Endothelial cell (in vitro differentiated cells): ENCODE measurements at regions not wholly inside any gene's neighbourhood (a gene's known extent, or its start where the extent isn't known, plus 50 kb on each side); places are given as distances from the start of the nearest gene placed in this dataset.
A peak's percentile ranks its signal among the peaks of the same experiment; 100 is the strongest.

Experiments
- DNase-seq: peaks from one replicate; pipeline ENCODE4 v3.0.0; 2021; ENCODE audit warnings: low spot score
- H3K27ac Mint-ChIP-seq: one replicate; pipeline ENCODE4 v1.8.0; 2021; ENCODE audit warnings: mixed read lengths, inconsistent platforms; ENCODE audit not compliant: unreplicated experiment
- H3K27me3 Mint-ChIP-seq: one replicate; pipeline ENCODE4 v1.8.0; 2021; ENCODE audit warnings: mild to moderate bottlenecking, moderate library complexity, mixed read lengths, inconsistent platforms; ENCODE audit not compliant: unreplicated experiment
- H3K36me3 Mint-ChIP-seq: one replicate; pipeline ENCODE4 v1.8.0; 2021; ENCODE audit warnings: mild to moderate bottlenecking, low read depth, mixed read lengths, inconsistent platforms; ENCODE audit not compliant: unreplicated experiment
- H3K4me1 Mint-ChIP-seq: one replicate; pipeline ENCODE4 v1.8.0; 2021; ENCODE audit warnings: mild to moderate bottlenecking, mixed read lengths, inconsistent platforms; ENCODE audit not compliant: unreplicated experiment
- H3K4me3 Mint-ChIP-seq: one replicate; pipeline ENCODE4 v1.8.0; 2021; ENCODE audit warnings: mild to moderate bottlenecking, mixed read lengths, inconsistent platforms; ENCODE audit not compliant: unreplicated experiment
- H3K9me3 Mint-ChIP-seq: one replicate; pipeline ENCODE4 v1.8.0; 2021; ENCODE audit warnings: mixed read lengths, inconsistent platforms; ENCODE audit not compliant: unreplicated experiment
- CTCF ChIP-seq: fragments of 200-600 bp; sonication (generic); IDR thresholded peaks from one replicate; pipeline ENCODE4 v1.5.0; 2021; ENCODE audit warnings: antibody characterized with exemption; ENCODE audit not compliant: unreplicated experiment

- peak; percentile 76 for DNase-seq
- Mint-ChIP-seq H3K4me1 (peaks cover 4% of the 10 kb centered on the region), H3K27ac (no peak overlapping the region), H3K27me3 (peaks cover 4% of the 10 kb centered on the region), H3K9me3 (no peaks in the 10 kb centered on the region), H3K4me3 (no peak overlapping the region), H3K36me3 (no peaks in the 10 kb centered on the region)
- peak; percentile 88 for TF ChIP-seq CTCF
These were observed 157.8 kb upstream of the SLC1A4 start for GRCh38 chr2:64831134-64831976.

GRCh38 chr2:64831977-64832328 is 157.2 kb upstream of the SLC1A4 start:
- peaks cover 4% of the 10 kb centered on the region for H3K27me3 Mint-ChIP-seq
- peaks cover 4% of the 10 kb centered on the region for H3K4me1 Mint-ChIP-seq
- no peaks in the 10 kb centered on the region for H3K9me3 Mint-ChIP-seq
- no peak for DNase-seq
- TF ChIP-seq CTCF, result no peak
- no peak overlapping the region for H3K27ac Mint-ChIP-seq
- no peak overlapping the region for H3K4me3 Mint-ChIP-seq
- no peaks in the 10 kb centered on the region for H3K36me3 Mint-ChIP-seq

GRCh38 chr2:64832936-64833335 is 156.3 kb upstream of the SLC1A4 start:
- Mint-ChIP-seq H3K27ac (no peak overlapping the region), H3K36me3 (no peaks in the 10 kb centered on the region)

GRCh38 chr2:64836566-64836965 is 152.6 kb upstream of the SLC1A4 start:
- Mint-ChIP-seq H3K4me1 (no peaks in the 10 kb centered on the region), H3K27me3 (peaks cover 4% of the 10 kb centered on the region), H3K27ac (no peak overlapping the region), H3K4me3 (no peak overlapping the region), H3K9me3 (no peaks in the 10 kb centered on the region), H3K36me3 (no peaks in the 10 kb centered on the region)
- no peak for TF ChIP-seq CTCF
- DNase-seq, result no peak

More at GRCh38 chr2:64832936-64833335, 156.3 kb upstream of the SLC1A4 start:
- peaks cover 4% of the 10 kb centered on the region for H3K27me3 Mint-ChIP-seq
- peaks cover 4% of the 10 kb centered on the region for H3K4me1 Mint-ChIP-seq
- H3K4me3 Mint-ChIP-seq, result no peak overlapping the region
- TF ChIP-seq CTCF, result no peak
- no peaks in the 10 kb centered on the region for H3K9me3 Mint-ChIP-seq
- no peak for DNase-seq

- Mint-ChIP-seq H3K27me3 (peaks cover 4% of the 10 kb centered on the region), H3K4me3 (no peak overlapping the region), H3K9me3 (no peaks in the 10 kb centered on the region), H3K27ac (no peak overlapping the region), H3K36me3 (no peaks in the 10 kb centered on the region), H3K4me1 (no peaks in the 10 kb centered on the region)
- no peak for TF ChIP-seq CTCF
- no peak for DNase-seq
These were observed 152.0 kb upstream of the SLC1A4 start for GRCh38 chr2:64837116-64837731.
